Ascending aorta (tissue), 2 donors: ENCODE measurements at regions not wholly inside any gene's neighbourhood (a gene's known extent, or its start where the extent isn't known, plus 50 kb on each side); places are given as distances from the start of the nearest gene placed in this dataset.

ENCODE experiments used
- DNase-seq, 2 donors: peaks; one replicate each; pipeline ENCODE4 v3.0.0-alpha.2; 2019; ENCODE audit warnings: low spot score in 2 of 2
- H3K27ac ChIP-seq, 2 donors: fragments of 200-600 bp; sonication (generic); one replicate each; pipeline ENCODE4 v1.5.1; 2016 to 2017; ENCODE audit warnings: mild to moderate bottlenecking in 1 of 2
- H3K27me3 ChIP-seq: fragments of 200-600 bp; sonication (generic); one replicate; pipeline ENCODE4 v1.5.1; 2017
- H3K36me3 ChIP-seq, 2 donors: fragments of 200-600 bp; sonication (generic); one replicate each; pipeline ENCODE4 v1.5.1; 2016
- H3K4me1 ChIP-seq, 2 donors: fragments of 200-600 bp; sonication (generic); one replicate each; pipeline ENCODE4 v1.5.1; 2016 to 2017; ENCODE audit warnings: mild to moderate bottlenecking in 1 of 2
- H3K4me3 ChIP-seq, 2 donors: fragments of 200-600 bp; sonication (generic); one replicate each; pipeline ENCODE4 v1.5.1; 2016 to 2017; ENCODE audit warnings: mild to moderate bottlenecking in 1 of 2
- H3K9me3 ChIP-seq, 2 donors: fragments of 200-600 bp; sonication (generic); one replicate each; pipeline ENCODE4 v1.5.1; 2016
- CTCF ChIP-seq, 3 experiments: fragments of 200-600 bp in 2 of 3; fragments of 450-650 bp in 1 of 3; sonication (generic) in 2 of 3; IDR thresholded peaks; one replicate each; pipeline ENCODE4 v1.5.1; 2016 to 2019; ENCODE audit warnings: antibody characterized with exemption in 3 of 3, mild to moderate bottlenecking in 1 of 3, moderate library complexity in 1 of 3
- intact Hi-C: fragments of 100-400 bp; cut with DNase I; formaldehyde crosslinking; loops from one replicate; pipeline ENCODE4 v1.15.1; 2023

GRCh38 chr13:80513196-80513595 lies 172.3 kb upstream of the SPRY2 start:
- H3K36me3 ChIP-seq = no peaks in the 10 kb centered on the region
- no peak overlapping the region for H3K27ac ChIP-seq
- DNase-seq = no peak
- no peaks in the 10 kb centered on the region for H3K27me3 ChIP-seq
- H3K9me3 ChIP-seq = peaks cover 0 to 5% of the 10 kb centered on the region in 2 donors
- no peak for TF ChIP-seq CTCF (IDR thresholded peaks at IDR 0.05)
- H3K4me1 ChIP-seq = no peaks in the 10 kb centered on the region
- intact Hi-C loops = no loop called here
- H3K4me3 ChIP-seq = no peak overlapping the region

- Histone ChIP-seq H3K27ac (no peak overlapping the region), H3K27me3 (no peaks in the 10 kb centered on the region), H3K9me3 (peaks cover 0 to 5% of the 10 kb centered on the region in 2 donors), H3K4me1 (no peaks in the 10 kb centered on the region), H3K36me3 (no peaks in the 10 kb centered on the region), H3K4me3 (no peak overlapping the region)
- no peak for DNase-seq
- no peak for TF ChIP-seq CTCF (IDR thresholded peaks at IDR 0.05)
- intact Hi-C loops = no loop called here
Measured at GRCh38 chr13:80510686-80511085, 169.8 kb upstream of the SPRY2 start.

GRCh38 chr13:80509264-80509663 lies 168.3 kb upstream of the SPRY2 start:
- TF ChIP-seq CTCF (IDR thresholded peaks at IDR 0.05) = no peak
- no peak for DNase-seq
- H3K27me3 ChIP-seq = no peaks in the 10 kb centered on the region
- H3K4me3 ChIP-seq = no peak overlapping the region
- no peaks in the 10 kb centered on the region for H3K4me1 ChIP-seq
- H3K27ac ChIP-seq = no peak overlapping the region
- H3K9me3 ChIP-seq = peaks cover 0 to 9% of the 10 kb centered on the region in 2 donors
- no peaks in the 10 kb centered on the region for H3K36me3 ChIP-seq
- intact Hi-C loops = no loop called here

- no peaks in the 10 kb centered on the region for H3K4me1 ChIP-seq
- H3K27me3 ChIP-seq = no peaks in the 10 kb centered on the region
- peaks cover 0 to 9% of the 10 kb centered on the region in 2 donors for H3K9me3 ChIP-seq
- no peak for TF ChIP-seq CTCF (IDR thresholded peaks at IDR 0.05)
- intact Hi-C loops = no loop called here
- DNase-seq = no peak
- no peaks in the 10 kb centered on the region for H3K36me3 ChIP-seq
- no peak overlapping the region for H3K27ac ChIP-seq
- H3K4me3 ChIP-seq = no peak overlapping the region
Measured at GRCh38 chr13:80508031-80508430, 167.1 kb upstream of the SPRY2 start.

GRCh38 chr13:80504453-80504852 lies 163.5 kb upstream of the SPRY2 start:
- Histone ChIP-seq H3K27ac (peak overlapping the region in 1 of 2 donors; percentile 45), H3K4me3 (no peak overlapping the region), H3K36me3 (no peaks in the 10 kb centered on the region), H3K9me3 (peaks cover 0 to 9% of the 10 kb centered on the region in 2 donors), H3K4me1 (no peaks in the 10 kb centered on the region), H3K27me3 (no peaks in the 10 kb centered on the region)
- DNase-seq = no peak
- no peak for TF ChIP-seq CTCF (IDR thresholded peaks at IDR 0.05)
- intact Hi-C loops = no loop called here

- no peak for TF ChIP-seq CTCF (IDR thresholded peaks at IDR 0.05)
- Histone ChIP-seq H3K4me1 (no peaks in the 10 kb centered on the region), H3K9me3 (peaks cover 0 to 9% of the 10 kb centered on the region in 2 donors), H3K27ac (no peak overlapping the region), H3K4me3 (no peak overlapping the region), H3K36me3 (no peaks in the 10 kb centered on the region), H3K27me3 (no peaks in the 10 kb centered on the region)
- intact Hi-C loops = no loop called here
- DNase-seq = no peak
Measured at GRCh38 chr13:80502359-80502758, 161.4 kb upstream of the SPRY2 start.
